ENCODE measurements at regions not wholly inside any gene's neighbourhood (a gene's known extent, or its start where the extent isn't known, plus 50 kb on each side); places are given as distances from the start of the nearest gene placed in this dataset.

- H3K9me3 ChIP-seq (ENCODE audit: control insufficient read depth, insufficient read depth, low read depth, low read length) = no peaks in the 10 kb centered on the region
- H3K27me3 ChIP-seq (ENCODE audit: control insufficient read depth, insufficient read depth, low read length) = peaks cover 48% of the 10 kb centered on the region
- no peaks in the 10 kb centered on the region for H3K36me3 ChIP-seq (ENCODE audit: control insufficient read depth, insufficient read depth, low read length)
- H3K4me3 ChIP-seq (ENCODE audit: low read depth, low read length) = no peak overlapping the region
- no peak overlapping the region for H3K9ac ChIP-seq (ENCODE audit: low read length)
- peaks cover 14% of the 10 kb centered on the region for H3K4me1 ChIP-seq (ENCODE audit: control insufficient read depth, insufficient read depth, low read length)
- H3K27ac ChIP-seq (ENCODE audit: low read depth, low read length) = no peak overlapping the region
Measured at GRCh38 chr1:110734133-110734680, 59.5 kb upstream of the KCNA3 start.

GRCh38 chr1:110731529-110731928 lies 56.8 kb upstream of the KCNA3 start:
- Histone ChIP-seq H3K27me3 (ENCODE audit: control insufficient read depth, insufficient read depth, low read length) (peaks cover 56% of the 10 kb centered on the region), H3K27ac (ENCODE audit: low read depth, low read length) (no peak overlapping the region), H3K4me1 (ENCODE audit: control insufficient read depth, insufficient read depth, low read length) (peaks cover 14% of the 10 kb centered on the region), H3K9ac (ENCODE audit: low read length) (no peak overlapping the region), H3K36me3 (ENCODE audit: control insufficient read depth, insufficient read depth, low read length) (no peaks in the 10 kb centered on the region), H3K9me3 (ENCODE audit: control insufficient read depth, insufficient read depth, low read depth, low read length) (no peaks in the 10 kb centered on the region), H3K4me3 (ENCODE audit: low read depth, low read length) (no peak overlapping the region)

GRCh38 chr1:110728388-110729001 lies 53.8 kb upstream of the KCNA3 start:
- Histone ChIP-seq H3K4me1 (ENCODE audit: control insufficient read depth, insufficient read depth, low read length) (peaks cover 14% of the 10 kb centered on the region), H3K27me3 (ENCODE audit: control insufficient read depth, insufficient read depth, low read length) (peaks cover 35% of the 10 kb centered on the region), H3K9me3 (ENCODE audit: control insufficient read depth, insufficient read depth, low read depth, low read length) (no peaks in the 10 kb centered on the region)

GRCh38 chr1:110727246-110727645 lies 52.5 kb upstream of the KCNA3 start:
- Histone ChIP-seq H3K9me3 (ENCODE audit: control insufficient read depth, insufficient read depth, low read depth, low read length) (no peaks in the 10 kb centered on the region), H3K4me3 (ENCODE audit: low read depth, low read length) (no peak overlapping the region), H3K36me3 (ENCODE audit: control insufficient read depth, insufficient read depth, low read length) (no peaks in the 10 kb centered on the region), H3K4me1 (ENCODE audit: control insufficient read depth, insufficient read depth, low read length) (peaks cover 8% of the 10 kb centered on the region; the same call in 1 of the 2 replicates), H3K27ac (ENCODE audit: low read depth, low read length) (no peak overlapping the region), H3K27me3 (ENCODE audit: control insufficient read depth, insufficient read depth, low read length) (peaks cover 32% of the 10 kb centered on the region; the same call in 1 of the 2 replicates), H3K9ac (ENCODE audit: low read length) (no peak overlapping the region)

More at GRCh38 chr1:110728388-110729001, 53.8 kb upstream of the KCNA3 start:
- no peaks in the 10 kb centered on the region for H3K36me3 ChIP-seq (ENCODE audit: control insufficient read depth, insufficient read depth, low read length)
- no peak overlapping the region for H3K27ac ChIP-seq (ENCODE audit: low read depth, low read length)
- H3K4me3 ChIP-seq (ENCODE audit: low read depth, low read length) = no peak overlapping the region
- H3K9ac ChIP-seq (ENCODE audit: low read length) = no peak overlapping the region

DNA sequence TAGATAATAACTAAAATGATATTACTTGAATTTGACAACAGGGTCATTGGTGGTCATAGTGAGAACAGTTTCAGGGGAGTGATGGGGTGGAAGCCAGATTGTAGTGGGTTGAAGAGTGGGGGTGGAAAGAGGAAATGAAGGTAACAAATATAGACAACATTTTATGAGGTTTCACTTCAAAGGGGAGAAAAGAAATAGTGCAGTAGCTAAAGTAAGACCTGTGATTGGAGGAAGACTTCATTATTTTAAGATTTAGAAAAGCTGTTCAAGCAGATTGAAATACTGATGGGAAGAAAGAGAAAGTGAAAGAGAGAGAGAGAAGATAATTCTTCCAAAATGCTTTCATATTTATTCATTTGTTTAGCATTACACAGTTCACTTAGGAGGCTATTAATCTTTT lies 52.0 kb upstream of the KCNA3 start:
- no peak overlapping the region for H3K4me3 ChIP-seq (ENCODE audit: low read depth, low read length)
- no peak overlapping the region for H3K9ac ChIP-seq (ENCODE audit: low read length)
- H3K4me1 ChIP-seq (ENCODE audit: control insufficient read depth, insufficient read depth, low read length) = 0 out of 2 replicates have a peak, but pooled peaks cover 3% of the 10 kb centered on the region
- H3K27ac ChIP-seq (ENCODE audit: low read depth, low read length) = no peak overlapping the region
- no peaks in the 10 kb centered on the region for H3K9me3 ChIP-seq (ENCODE audit: control insufficient read depth, insufficient read depth, low read depth, low read length)
- H3K27me3 ChIP-seq (ENCODE audit: control insufficient read depth, insufficient read depth, low read length) = peaks cover 32% of the 10 kb centered on the region; the same call in 1 of the 2 replicates
- H3K36me3 ChIP-seq (ENCODE audit: control insufficient read depth, insufficient read depth, low read length) = no peaks in the 10 kb centered on the region

Measured in HUES6 (cell line).